ENCODE measurements at regions not wholly inside any gene's neighbourhood (a gene's known extent, or its start where the extent isn't known, plus 50 kb on each side); places are given as distances from the start of the nearest gene placed in this dataset.
"Not testable (repeated sequence)": the region's sequence is repeated elsewhere in the genome, so short reads cannot be mapped to it uniquely, and the experiment has no call there.

DNA sequence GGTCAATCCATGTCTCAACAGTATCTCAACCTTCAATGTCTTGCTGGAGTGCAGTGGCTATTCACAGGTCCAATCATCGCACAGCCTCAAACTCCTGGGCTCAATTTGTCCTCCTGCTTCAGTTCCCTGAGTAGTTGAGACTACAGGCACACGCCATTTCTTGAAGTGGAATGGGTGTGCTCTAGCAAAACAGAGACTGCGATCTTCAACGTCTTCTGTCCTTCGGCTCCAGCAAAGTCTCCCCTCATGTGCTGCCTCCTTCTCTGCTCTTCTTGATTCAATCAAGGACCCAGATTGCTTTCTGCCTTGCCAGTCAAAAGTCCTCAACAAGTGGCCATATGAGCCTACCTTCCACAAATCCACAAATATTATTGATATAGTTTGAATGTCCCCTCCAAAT lies 466.7 kb upstream of the MIR17HG start:
- no peak for DNase-seq (ENCODE audit: low spot score)

DNA sequence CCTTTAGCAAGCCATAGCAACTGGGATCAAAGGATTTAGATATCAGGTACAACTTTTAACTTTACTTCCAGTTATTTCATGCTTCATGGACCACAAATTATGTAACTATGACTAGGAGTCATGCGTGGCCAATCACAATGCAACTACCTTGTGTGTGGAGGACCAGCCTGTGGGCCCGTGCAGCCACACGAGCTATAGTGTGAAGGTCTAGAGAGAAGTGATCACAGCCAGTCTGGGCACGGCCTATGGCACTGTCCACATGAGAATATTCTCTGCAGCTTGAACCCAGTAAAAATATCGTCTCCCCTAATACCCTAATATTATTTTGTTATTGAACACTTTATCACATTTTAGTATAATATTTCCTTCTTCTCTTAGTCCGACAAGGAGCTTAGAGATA lies 464.9 kb upstream of the MIR17HG start:
- DNase-seq (ENCODE audit: low spot score) = no peak

DNA sequence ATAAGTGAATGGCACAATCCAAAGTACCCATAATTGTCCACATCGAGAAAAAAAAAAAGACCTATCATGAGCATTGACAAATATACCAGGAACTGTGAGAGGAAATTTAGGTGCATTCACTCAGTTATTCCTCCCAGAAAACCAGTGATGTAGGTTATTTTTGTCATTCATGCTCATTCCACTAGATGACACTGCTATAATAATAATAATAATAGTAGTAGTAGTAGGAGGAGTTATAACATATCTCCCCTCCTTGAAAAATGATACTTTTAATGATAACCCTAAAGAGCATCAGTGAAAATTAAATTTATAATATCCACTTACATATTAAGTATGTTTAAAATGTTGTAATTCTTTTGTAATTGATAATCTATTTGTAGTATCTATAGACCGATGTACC lies 463.9 kb upstream of the MIR17HG start:
- no peak for DNase-seq (ENCODE audit: low spot score)

DNA sequence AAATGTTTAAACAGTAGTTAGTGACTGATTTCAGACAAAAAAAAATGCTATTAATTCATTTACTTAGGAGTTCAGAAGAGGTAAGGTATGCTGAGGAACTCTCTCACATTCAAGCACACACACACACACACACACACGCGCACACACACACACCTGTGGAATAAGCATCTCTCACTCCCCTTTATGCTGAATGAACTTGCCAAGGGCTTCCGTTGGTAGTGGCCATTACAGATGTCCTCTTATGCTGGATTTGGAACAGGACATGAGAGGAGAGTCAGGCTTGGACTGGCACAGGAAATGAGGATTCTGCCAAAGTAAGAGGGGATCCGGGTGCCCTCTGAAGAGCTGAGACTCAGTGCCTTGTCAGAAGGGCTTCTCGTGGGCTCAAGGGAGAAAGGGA lies 463.4 kb upstream of the MIR17HG start:
- DNase-seq (ENCODE audit: low spot score) = no peak

DNA sequence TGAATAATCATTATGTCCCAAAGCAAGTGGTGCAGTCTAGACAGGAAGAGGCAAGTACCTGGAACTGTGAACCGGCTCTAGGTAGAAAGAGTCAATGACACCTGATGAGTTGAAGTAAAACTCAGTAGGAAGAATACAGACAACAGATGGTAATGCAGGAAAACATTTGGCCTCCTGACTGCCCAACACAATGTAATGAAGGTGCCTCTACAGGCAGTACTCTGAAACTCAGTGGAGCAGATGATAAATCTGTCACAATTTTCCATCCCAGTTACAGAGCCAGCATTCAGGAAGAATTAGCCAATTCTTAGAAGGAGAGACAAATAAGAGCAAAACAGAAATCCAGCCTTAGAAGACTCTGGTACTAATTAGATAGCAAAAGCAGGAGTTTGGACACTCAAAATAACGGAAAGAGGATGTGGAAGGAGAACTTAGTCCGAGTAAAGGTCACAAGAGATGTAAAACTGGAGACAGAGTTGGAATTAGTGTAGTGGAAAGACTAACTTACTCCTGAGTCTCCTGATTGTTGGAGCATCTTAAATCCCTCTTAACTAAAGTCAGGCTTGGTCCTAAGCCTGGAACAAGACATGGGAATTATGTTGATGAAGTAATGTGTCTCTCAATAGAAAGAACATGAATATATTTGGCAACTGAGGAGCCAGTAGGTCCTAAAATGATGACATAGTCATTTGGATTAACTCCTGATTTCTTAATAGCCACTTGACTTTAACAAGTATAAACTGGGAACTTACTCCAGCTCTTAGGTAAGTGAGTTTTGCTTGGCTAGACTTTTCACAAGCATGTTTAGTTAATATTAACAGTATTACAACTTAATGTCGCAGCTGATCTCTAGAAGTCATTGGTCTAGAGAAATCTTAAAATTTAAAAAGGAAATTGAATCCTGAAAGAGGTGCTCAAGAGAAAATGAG lies 457.3 kb upstream of the MIR17HG start:
- no peak for DNase-seq (ENCODE audit: low spot score)

DNA sequence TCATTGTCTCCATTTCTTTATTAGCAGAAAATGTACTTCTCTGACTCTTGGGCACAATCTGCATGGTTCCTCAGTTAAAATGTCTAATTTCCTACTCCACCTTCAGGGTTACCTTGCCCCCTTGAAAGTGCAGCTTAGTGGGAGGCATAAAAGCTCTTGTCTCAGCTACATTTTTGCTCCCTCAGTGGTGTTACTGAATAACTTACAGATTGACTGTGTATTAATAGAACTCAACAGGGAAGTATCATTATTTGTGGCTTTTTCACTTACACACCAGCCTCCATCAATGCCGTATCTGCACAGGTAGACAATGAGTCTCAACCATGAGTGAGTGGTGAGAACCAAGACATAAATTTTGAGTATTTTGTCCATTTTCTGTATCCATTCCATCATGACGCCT lies 456.2 kb upstream of the MIR17HG start:
- no peak for DNase-seq (ENCODE audit: low spot score)

DNA sequence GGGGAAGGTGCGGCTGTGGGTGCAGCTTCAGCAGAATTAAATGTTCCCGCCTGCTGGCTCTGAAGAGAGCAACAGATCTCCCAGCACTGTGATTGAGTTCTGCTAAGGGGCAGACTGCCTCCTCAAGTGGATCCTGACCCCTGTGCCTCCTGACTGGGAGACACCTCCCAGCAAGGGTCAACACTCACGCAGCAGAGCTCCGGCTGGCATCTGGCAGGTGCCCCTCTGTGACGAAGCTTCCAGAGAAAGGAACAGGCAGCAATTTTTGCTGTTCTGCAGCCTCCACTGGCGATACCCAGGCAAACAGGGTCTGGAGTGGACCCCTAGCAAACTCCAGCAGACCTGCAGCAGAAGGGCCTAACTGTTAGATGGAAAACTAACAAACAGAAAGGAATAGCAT lies 454.3 kb upstream of the MIR17HG start:
- not testable (repeated sequence) for DNase-seq (ENCODE audit: low spot score)

DNA sequence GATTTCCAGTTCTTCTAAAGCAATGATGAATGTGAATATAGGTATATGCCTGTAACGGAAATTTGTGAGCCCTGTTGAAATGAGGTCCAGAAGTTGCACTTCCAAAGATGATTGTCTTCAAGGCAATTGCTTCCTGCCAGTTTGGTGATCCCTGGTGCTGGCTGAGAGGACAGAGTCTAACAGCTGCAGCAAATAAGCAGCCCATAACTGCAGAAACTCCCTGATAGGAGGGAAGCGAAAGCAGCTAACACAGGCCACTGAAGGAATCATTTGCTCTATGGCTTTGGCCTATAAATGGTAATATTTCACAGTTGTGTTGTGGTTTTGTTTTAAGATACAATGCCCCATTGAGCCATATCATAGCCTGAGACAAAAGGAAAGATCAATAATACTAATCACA lies 451.5 kb upstream of the MIR17HG start:
- DNase-seq (ENCODE audit: low spot score) = no peak

DNA sequence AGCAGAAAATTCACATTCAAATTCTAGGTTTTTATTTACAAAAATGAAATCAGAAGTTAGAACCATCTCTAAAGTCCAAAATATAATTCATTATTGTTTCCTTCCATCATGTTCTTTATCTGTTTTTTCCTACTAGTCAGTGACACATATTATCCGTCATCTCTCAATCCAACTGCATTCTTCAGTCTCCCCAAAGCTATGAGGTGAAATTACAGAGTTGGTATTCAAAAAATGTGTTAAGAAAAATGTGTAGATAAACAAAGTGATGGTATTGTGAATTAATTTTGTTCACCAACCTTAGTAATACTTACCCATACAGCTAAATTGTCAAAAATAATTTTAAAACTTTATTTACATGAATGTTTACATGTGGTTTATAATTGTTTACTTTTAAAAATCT lies 448.7 kb upstream of the MIR17HG start:
- no peak for DNase-seq (ENCODE audit: low spot score)

DNA sequence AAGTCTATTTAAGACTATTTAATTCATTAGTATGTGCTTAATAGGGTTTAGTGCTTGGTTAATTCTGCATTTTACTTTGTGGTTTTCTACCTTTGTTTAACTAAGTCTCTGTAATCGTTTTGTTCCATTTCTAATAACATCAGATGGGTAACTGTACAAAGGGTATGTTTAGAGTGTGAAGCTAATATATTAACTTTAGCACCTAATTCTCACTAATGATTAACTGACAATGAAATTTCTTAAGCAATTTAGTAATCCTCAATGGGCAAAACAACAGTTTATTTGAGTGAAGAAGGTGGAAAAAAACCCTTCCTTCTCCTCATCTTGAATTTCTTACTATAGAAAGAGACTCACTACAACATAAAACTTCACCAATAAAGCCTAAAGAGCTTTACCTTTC lies 448.1 kb upstream of the MIR17HG start:
- no peak for DNase-seq (ENCODE audit: low spot score)

DNA sequence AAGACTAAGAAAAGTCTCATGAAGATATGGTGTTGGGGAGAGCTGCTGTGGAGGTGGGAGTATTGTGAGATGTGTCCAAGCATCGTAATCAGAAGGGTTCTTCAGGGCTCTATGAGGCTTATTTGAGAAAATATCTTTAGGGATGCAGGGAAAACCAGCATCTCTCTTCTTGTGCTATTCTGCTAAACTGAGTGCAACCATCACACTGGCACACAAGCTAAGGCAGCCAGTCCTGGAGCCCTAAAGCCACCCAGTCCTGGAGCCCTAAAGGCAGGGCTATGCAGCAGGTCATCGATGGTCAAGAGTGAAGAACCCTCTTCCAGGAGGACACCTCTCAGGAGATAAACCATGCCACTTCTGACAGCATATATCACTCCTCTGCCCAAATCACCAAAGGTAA lies 445.2 kb upstream of the MIR17HG start:
- no peak for DNase-seq (ENCODE audit: low spot score)

DNA sequence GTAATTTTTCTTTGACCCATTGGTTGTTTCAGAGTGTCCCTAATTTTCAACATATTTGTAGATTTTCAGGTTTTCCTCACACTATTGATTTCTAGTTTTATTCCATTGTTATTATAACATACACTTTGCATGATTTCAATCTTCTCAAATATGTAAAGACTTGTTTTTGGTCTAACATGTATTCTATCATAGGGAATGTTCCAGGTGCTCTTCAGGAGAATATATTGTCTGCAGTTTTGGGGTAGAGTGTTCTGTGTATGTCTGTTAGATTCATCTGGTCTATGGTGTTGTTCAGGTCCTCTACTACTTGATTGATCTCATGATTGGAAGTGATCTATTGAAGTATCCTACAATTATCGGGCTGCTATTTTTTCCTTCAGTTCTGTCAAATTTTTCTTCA lies 440.9 kb upstream of the MIR17HG start:
- DNase-seq (ENCODE audit: low spot score) = no peak

DNA sequence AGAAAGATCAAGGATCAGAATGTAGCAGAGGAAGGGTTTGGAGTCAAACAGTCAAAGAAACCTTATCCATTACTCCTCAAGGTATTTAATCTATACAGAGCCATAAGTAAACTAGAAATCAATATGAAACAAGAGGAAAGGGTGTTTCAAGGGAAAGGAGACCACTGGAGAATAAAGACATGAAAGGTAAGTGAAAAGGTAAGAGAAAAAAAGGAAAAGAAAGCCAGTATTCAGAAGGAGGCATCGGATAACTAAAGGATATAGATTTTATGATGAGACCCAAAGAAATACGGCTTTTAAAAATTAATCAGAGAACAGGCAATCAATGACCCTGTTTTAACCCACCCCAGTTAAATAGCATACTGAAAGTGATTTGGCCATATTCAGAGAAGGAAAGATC lies 438.7 kb upstream of the MIR17HG start:
- DNase-seq (ENCODE audit: low spot score) = no peak

DNA sequence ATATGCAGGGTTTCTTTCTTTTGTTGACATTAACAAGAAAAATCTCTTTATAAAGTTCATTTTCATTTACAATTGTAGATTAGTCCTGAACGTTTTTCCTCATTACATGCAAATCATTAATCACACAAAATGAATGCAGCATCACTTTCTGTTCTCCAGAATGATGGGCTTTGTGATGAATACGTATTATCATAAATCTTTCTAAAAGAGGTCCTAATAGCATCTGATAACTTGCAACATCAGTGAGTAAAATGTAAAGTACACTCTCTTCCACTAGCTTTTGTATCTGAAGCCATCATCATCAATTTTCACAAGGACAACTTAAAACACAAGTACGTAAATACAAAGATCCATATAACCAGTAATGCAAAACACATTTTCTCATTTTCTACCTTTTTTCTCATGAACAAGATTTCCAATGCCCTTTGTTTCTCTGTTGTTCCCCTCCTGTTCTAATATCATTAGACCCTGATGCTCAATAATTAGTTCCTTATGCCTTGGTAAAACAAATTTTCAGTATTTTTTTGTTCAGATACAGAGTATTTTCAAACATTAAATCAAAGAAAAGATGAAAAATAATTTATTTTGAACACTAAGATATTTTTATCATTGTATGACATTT lies 437.4 kb upstream of the MIR17HG start:
- DNase-seq (ENCODE audit: low spot score) = no peak

DNA sequence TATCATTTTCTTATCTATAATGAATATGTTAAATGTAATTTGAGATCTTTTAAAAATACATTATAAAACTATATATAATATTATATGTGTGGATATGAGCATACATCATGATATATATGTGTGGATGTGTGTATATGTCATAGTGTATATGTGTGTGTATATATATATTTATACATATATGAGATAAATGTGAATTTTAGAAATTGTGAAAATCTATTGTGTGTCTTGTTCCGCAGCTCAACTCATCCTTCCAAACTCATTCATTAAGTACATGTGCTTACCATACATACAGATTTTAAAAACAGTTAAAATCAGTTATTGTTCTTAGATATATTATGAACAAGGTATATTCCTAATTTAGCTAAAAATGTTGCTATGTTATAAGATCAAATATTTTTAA lies 435.2 kb upstream of the MIR17HG start:
- no peak for DNase-seq (ENCODE audit: low spot score)

DNA sequence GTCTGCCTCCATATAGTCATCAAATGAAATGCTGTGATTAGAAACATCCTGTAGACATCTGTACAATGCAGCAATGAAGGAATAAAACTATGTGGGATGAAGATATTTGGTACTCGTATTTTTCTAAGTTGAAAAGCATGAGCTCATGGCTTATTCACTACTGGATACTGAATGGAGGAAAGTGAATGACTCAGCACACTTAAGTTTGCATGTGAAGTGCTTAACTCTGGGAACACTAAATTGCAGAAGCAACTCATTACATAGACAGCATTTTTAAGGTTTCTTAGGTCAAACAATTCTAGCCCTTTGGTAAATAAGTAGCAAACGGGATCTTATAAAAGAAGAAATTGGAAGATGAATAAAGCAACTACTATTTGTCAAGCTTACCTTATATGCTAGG lies 429.0 kb upstream of the MIR17HG start:
- no peak for DNase-seq (ENCODE audit: low spot score)

DNA sequence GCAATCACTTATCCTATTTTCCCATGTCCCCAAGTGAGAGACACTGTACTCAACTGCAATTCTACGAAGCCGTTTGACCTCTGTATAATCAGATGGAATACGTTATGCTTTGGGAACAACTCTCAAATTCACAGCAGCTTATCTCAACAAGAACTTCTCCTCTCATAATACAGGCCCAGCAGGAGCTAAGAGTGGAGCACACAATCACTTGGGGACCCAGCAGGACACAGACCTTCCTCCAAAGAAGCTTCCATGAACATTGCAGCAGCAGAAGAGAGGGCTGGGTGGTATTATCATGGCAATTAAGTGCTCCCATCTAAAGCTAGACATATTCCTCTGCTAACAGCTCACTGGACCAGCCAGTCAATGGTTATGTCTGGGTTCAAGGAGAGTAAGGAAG lies 428.3 kb upstream of the MIR17HG start:
- DNase-seq (ENCODE audit: low spot score) = no peak

DNA sequence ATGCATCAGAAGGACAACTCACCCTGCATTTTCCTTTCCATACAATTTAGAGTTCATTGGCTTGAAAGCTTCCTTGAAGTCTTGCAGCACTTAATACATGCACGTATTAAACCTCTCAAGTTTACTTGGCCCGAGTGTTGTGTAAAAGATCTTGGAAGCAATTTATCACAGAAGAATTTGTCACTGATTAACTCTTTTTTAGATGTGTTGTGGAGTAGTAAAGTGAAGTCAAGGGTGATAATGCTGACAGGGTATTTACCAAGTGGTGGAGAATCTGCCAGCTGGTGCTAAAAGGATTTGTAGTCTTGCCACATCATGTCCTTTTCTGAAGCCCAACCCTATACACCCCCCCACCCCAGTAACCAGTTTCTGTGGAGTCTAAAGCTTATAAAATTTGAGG lies 421.0 kb upstream of the MIR17HG start:
- DNase-seq (ENCODE audit: low spot score) = no peak

DNA sequence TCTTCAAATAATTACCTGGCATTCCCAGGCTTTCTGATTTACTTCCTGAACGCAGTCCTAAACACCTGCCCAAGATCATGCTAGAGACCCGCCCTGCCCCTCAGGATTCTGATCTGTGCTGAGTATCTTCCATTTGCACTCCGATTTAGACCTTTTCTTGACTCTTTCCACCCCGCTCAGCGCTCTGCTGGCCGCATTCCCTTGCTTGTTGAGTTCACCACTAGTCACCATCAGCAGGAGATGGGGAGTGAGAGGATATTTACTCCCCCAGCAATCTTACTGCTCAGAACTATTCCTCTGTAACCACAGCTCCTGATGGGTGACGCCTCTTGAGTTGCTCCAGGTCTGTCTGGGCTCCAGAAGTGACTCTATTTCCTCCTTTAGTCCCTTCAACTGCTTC lies 419.4 kb upstream of the MIR17HG start:
- DNase-seq (ENCODE audit: low spot score) = no peak

DNA sequence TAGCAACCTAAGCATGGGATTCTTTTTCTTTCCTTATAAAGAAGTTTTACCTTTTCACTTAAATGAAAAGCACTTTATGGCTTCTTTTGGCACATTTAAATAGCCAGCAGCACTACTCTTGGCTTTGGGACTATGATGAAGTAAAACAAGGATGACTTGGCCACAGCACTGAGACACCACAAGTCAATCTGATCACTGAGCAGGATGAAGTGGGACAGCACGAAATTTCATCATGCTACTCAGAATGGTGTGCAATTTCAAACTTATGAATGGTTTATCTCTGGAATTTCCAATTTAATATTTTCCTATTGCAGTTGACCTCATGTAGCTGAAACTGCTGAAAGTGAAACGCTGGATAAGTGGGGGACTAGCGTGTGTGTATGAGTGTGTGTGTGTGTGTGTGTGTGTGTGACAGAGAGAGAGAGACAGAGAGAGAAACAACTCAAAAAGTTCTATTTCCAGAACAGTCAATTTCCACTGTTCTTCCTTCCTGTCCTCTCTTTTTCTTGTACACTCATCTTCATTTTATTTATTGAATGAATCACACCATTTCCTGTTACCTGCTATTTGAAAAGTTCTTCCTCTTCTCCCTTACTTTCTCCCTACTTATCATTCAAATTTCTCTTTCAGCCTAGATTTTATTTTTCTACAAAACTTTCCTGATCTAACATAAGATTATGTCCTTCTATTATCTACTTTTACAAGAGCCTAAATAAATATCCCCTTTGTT lies 414.2 kb upstream of the MIR17HG start:
- DNase-seq (ENCODE audit: low spot score) = no peak

DNA sequence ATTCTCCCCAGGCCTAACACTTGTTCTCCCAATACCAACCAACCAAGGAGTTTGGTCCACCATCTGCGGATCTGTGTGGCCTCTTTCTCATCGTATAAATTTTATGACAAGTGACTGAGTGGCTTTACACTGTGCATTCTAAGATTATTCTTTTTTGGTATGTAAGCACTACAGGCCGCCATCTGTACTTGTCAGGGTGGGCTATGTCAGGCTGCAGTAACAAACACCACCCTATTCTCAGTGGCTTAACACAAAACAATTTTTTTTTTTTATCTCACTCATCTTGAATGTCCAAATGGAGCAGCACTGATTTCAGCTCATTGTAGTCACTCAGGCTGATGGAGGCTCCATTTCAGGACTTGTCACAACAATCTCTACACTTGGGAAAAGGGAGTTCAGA lies 412.7 kb upstream of the MIR17HG start:
- no peak for DNase-seq (ENCODE audit: low spot score)

DNA sequence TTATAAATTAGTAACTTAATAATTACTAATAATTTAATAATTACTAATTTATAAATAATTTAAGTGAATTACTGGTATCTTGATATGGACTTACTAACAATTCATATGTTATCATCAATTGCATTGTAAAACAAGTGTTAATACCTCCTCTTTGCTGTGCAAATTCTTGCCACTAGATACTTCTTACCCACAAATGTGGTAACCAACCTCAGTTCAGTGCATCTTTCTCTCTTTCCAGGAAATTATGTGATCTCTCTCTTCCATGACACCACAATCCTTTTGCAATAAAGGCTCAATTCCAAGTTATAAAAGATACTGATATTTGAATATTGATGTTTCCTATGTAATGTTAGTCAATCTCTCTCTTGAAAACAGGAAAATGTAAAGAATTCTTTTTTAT lies 408.6 kb upstream of the MIR17HG start:
- no peak for DNase-seq (ENCODE audit: low spot score)

DNA sequence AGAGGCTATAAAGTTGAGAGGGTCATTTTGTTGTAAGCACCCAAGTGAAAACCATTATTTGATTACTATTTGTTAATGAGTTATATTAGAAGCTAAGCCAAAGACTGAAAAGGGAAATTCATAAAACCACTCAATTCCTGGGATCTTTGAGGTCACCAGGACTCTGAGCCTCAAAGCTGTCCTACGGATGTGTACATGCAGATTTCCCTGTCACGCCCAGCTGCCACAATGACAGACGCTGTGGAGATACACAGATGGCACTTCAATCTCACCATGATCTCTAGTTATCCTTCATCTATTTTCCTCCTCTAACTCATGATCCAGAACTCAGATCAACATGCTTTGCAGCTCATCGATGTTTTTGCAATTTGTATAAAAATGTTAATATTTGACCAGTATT lies 403.5 kb upstream of the MIR17HG start:
- DNase-seq (ENCODE audit: low spot score) = no peak
